Stimulated activated CD4-positive, alpha-beta T cell treated with anti-CD3 and anti-CD28 coated beads, TNF-alpha, amount 100 ng/mL, for 4 hours (primary cell): ENCODE measurements at regions not wholly inside any gene's neighbourhood (a gene's known extent, or its start where the extent isn't known, plus 50 kb on each side); places are given as distances from the start of the nearest gene placed in this dataset.

ENCODE experiments used
- DNase-seq, 3 experiments: peaks; one replicate each; pipeline ENCODE4 v3.0.0-alpha.2; 2020; ENCODE audit warnings: low read depth in 3 of 3

DNA sequence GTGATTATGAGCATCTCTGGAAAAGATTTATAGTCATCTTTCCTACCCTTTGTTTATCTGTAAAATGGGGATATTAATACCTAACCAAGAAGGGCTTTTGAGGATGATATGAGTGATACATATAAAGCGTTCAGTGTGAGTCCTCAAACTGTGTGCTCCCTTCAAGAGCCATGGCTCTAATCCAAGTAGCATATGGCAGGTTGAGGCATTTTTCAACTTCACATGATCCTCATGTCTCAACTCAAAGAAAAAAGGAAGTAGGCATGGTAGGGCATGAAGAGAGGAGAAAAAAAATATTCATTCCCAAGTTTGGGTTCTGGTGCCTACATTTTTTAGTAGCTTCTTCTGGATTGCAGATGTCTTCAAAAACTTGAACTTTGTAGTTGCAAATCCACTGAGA, 286.3 kb upstream of the ATP2B1 start:
- DNase-seq, result no peak

DNA sequence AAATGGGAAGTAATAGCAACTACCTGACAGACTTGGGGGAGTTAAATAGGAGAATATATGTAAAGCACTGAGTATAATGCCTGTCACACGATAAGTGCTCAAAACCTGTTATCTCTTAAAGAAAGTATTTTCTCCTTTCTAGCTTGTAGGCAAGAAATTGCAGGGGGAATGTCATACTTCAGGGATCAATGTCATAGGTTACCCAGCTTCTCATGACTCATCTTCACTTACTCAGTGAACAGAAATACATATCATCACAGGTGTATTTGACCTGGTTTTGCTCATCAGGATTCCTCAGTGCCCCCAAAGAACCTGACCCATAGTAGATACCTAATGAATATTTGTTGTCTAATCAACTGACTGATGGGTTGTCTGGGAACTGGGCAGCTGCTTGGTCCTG, 285.0 kb upstream of the ATP2B1 start:
- DNase-seq, result no peak

DNA sequence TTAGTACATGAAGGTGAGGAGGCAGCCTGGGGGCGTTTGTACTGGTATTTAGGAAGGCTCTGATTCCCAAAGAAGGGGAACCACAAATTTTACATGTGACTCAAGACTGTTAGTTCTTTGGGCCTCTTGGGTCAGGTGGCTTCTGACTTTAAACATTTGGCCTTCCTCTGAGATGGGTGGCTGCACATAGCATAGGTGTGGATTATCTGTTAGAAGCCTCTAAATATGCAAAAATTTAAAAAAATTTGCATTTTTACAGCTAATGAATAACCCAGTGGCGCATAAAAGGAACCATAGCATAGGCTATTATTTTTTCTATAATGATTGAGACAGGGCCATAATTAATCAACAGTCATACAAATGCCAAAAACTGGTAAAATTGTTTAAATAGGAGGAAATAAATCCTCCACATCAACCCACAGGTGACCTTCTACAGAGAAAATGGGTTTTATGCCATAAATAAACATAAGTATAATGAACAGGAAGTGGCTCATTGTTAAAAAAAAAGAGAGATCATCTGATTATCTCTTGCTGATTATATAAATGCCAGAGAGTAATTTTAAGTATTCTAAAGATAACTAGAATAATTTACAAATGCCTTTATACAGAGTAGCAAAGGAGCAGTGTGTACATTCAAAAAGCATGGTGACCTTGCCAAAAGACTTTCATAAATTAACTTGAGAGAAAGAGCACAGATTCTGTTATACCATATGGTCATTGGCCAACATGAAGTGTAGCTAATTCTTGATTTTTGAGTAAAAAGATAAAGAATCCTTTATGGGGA, 284.2 kb upstream of the ATP2B1 start:
- DNase-seq, result no peak

DNA sequence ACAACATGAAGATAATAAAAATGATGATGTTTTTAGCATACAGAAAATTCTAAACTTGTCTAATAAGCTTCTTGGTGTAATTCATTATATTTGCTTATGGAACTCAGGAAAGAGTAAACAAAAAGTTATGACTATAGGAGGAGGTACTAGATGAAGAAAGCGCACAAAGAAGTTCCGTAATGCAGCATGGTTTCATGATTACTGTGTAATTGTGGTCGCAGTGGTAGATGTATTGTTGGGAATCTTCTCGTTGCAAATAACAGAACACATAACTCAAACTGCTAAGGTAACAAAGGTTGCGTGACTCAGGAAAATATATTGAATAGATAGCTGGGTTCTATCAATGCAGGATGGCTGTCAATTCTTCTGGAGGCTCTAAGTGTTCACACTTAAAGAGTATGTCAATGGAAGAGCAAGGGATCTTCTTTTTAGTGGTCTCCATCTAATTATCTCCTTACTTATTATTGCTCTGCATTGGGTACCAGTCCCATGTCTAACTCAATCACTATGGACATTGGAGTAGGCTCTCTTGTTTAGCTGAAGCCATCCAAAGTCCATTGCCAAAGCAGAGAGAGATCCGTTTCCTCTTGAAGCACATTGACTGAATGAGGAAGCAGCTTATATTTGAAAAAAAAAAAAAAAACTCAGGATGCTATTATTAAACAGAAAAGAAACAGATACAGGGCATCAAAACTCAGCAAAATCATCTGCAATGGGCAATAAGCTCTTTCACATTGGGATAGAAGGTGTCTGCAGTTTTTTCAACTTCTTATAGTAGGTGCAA, 283.4 kb upstream of the ATP2B1 start:
- DNase-seq, result no peak

DNA sequence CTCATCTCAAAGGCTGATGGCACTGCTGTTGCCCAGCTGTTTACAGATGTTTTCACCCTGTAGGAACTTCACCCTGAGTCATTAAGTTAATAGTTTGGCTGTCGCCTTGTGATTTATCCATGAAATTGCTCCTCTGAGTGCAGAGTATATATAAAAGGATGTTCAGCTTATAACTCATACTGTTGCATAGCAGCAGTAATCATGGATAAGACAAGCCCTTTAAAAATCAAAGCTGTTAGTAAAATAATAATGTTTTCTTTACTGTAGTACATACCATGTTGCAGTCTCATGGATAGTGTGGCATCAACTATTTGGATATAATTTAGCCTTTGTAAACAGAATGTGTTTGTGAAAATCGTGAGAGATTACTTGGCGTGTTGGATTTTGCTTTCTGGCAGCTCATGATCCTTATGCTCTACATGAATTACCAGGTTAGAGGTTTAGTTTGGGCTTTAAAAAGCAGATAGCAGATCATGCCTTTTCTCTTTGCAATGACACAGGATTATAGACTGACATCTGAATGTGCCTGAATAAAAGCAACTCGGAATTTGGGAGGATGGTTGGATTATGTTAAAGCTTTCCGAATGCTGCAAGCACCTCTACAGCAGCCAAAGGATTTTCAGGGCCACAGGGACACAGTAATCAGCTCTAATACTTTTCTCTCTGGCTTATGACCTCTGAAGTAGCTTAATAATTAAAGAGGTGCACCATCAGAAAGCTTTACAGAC, 279.7 kb upstream of the ATP2B1 start:
- DNase-seq, result no peak

DNA sequence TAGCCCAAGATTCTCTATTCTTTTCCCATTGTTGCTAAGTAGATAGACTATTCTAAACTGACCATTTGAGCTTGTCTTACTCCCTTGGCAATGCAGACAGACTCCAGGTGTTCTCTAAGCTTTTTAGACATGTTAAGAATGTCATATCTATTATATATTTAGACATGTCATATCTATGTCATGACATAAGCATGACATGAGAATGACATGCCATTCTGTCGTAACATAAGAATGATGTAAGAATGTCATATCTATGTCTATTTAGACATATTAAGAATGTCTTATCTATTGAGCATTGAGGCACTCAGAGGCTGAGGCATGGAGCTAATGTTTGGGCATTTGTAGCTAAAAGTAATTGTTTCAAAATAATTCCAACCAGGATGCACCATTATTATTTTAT, 277.3 kb upstream of the ATP2B1 start:
- no peak for DNase-seq

DNA sequence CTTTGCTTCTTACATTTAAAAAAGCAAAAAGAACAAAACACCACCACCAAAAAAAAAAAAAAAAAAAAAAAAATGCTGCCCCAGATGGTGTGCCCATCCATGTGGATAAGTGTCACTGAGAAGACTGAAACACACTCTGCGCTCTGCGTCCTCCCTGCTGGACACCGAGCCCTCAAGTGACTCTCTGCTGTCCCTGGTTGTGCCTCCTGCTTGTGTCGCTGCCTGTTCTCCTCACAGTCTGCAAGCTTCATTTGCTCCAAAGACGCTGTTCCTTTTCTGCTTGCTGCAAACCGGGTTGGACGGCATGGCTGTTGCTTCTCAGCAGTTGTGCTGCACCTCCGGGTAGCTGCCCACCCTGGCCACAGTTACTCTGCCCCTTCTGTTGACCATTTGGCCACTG, 276.2 kb upstream of the ATP2B1 start:
- DNase-seq, result no peak

DNA sequence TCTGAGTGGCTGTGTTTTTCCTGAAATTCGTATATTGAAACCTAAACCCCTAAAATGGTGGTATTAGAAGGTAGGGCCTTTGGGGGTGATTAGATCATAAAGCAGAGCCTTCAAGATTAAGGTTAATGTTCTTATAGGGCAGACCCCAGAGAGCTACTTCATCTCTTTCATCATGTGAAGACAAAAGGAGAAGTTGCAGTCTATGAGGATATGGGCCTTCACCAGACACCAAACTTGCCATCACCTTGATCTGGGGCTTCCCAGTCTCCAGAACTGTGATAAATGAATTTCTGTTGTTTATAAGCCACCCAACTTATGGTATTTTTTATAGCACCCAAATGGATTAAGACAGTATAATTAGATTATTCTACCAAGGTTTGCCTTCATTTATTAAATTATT, 275.0 kb upstream of the ATP2B1 start:
- DNase-seq, result no peak

DNA sequence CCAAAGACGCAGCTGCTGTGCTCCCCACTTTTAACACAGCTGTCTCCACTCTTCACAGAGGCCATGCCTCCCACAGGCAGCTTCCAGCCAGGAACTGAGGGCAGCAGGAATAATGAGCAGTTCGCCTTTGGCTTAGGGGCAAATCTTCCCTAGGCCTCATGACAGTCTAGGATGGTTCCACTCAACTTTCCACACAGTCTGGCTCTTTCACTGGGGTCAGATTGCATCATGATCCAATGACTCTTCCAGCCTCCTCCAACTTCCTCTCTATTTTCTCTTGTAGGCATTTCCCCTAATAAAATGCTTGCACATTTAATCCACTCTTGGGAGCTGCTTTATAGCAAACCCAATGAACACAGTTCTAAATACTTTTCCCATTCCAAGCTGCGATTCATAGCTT, 271.6 kb upstream of the ATP2B1 start:
- no peak for DNase-seq

DNA sequence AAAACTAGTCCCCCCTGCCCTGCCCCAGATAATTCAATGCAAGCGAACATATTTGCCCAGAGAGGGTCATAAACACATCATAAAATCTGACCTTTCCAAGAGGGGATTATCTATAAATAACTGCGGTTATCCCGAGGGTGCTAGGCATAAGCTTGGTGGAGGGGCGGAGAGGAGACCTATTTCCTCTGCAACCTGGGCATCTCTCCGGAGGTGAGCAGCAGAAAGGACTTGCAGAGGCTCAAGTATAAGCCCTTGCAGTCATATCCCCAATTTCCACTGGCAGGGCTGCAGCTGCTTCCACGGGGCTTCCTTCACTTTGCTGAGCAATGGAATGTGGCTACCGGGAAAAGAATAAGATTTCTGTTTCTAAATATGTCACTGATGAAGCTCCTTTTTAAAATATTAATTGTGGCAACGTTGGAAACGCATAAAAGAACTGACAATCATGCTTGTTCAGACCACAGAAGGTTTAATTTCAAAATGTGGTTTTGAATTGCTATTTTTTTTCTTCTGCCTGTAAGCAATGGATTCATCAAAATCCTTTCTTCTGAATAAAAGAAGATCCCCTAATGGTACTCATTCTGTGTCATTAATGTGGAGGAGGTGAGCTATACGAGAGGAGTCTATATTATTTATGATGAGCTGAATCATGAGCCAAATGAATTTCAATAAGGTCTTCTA, 268.9 kb upstream of the ATP2B1 start:
- no peak for DNase-seq

DNA sequence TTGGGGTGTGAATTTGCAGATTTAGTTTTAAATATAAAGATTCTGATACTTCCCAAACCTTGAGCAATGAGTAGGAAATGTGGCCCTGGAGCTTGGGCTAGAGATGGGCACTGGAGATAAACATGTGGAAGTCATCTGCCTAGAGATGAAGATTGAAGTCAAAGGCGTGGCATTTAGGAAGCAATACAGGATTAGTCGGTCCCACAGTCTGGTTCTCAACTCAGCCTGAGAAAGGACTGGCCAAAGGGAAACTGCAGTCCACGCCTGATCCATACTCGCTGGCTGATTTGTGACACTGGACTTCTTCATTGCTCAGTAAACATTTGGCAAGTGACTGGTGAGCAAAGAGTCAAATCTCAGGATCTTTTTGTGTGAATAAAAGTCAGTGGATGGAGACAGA, 268.2 kb upstream of the ATP2B1 start:
- no peak for DNase-seq

DNA sequence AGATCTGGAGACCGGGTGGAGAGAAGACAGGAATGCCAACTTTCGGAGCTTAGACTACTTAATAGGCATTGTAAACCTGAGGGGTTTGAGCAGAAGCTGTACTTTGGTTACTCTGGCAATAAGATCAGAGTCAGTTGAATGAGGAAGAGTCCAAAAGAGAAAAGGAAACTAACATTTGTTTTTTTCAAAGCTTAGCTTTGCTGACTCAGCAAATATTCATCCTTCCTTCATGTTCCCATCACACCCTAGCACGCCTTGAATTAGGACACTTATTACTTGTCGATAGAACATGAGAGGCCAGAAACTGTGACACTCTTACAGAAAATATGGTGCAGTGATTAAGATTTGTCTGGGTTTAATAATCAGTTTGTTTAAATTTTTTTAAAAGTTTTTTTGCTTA, 266.9 kb upstream of the ATP2B1 start:
- DNase-seq, result no peak

DNA sequence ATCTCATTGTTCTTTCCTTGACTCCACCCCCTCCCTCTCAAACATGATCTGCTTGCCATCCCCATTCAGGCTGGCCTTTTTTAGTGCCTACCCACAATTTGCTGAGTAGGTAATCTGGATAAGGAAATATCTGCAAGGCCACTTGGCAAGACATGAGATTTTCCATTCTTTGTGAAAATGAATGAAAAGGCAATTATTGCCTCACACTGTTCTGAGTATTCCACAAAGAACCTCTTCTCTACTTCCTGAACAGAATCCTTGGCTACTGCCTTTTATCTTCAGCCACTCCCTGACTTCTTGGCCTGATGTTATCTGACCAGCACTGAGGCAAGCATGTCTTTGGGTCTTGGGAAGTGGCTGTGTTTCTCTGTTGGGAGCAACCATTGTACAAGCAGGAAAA, 263.2 kb upstream of the ATP2B1 start:
- DNase-seq, result no peak

DNA sequence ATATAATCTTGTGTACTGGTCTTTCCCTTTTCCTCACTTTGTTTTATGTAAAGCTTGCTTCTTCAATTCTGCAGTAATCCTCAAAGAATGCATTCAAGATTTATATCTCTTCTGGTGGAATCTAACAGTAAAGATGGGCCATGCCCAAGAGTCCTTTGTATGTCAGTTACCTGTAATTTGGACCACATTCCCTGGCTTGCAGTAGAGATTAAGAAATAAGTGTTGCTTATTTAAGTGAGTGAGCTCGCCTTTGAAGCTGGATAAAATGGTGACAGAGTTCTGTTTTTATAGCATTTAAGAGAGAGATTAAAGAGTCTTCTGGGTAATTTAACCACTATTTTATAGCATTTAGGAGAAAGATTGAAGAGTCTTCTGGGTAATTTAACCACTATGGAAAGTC, 262.1 kb upstream of the ATP2B1 start:
- DNase-seq, result no peak

DNA sequence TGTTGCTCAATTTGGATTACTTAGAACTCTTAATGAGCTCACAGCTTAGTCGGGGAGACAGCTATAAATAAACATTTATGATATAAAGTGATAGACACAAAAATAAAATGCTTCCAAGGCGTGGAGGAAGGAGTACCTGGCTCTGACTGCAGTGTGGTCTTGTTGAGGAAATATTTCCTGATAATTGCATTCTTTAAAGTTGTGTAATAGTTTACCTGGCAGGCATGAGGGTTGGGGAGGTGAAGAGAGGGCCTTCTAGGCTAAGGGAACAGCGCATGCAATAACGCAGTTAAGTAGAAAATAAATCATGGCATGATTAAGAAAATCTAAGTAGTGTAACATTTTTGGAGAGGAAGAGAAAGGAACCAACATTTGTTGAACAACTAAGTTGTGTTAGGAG, 260.5 kb upstream of the ATP2B1 start:
- DNase-seq, result no peak

DNA sequence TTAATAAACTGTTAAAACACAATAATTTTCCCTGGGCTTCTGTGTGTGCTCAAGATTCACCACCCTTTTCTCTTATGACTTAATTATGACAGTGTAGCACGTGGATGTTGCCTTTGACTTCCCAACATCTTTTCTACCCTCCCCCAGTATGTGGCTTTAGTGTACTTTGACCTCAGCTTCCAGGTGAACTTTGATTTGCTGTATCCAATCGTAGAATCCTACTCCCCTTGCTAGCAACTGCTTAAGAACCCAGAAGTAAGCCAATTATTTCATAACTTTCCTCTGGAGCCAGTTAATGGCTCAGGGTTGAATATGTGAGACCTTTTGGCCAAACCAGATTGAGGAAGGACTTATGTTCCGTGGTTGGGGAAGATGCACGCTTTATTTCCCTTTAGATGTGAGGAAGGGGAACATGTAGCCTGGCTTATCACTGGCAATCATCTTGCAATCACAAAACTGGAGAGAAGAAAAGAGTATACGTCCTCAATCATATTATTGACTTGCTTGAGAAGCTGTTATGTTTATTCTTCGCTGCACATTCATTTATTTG, 259.6 kb upstream of the ATP2B1 start:
- no peak for DNase-seq

DNA sequence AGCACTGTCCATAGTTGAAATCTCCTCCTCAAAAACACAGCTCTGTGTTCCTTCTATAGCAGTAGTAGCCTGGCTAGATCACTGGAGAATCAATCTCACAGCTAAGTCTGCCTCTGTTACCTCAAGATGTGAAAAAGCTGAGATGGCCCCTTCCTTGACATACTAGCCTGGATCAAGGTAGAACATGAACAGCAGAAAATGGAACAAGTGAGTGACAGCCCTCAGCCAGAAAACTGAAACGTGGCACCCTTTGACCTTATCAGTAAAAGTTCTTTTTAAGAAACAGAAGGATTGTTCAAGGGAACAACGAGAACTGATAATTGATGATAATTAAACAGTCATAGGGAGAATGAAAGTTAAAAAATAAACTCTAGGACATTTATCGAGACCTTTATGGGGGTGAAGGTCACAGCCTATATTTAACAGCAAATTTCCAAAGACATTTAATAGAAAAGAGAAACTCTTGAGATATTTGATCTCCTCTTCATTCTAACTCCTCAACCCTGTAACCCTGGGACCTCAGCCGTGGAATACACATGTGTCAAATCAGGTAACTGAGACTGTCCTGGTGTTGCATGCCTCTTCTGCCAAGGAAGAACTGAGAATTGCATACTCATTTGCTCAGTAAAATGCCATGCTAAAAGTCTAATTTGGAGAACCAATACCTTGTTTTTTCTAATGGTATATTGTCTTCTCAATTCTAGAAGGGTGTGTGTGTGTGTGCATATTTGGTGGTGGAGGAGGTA, 258.0 kb upstream of the ATP2B1 start:
- DNase-seq, result no peak

DNA sequence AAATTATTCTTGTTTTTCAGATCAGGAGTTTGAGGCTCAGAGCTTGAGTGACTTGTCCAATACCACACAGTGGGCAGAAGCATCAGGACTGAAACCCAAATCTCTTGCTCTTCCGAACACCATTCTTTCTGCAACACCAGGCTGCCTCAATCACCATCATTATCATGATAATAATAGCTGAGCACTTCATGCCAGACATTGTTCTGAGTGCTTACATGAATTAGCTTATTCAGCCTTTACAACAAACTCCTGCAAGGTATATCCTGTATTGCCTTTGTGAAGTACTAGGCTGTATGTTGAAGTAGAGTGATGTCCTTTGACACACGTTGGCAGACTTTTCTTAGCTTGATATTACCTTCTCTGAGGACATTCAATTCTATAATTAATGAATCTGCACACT, 257.4 kb upstream of the ATP2B1 start:
- no peak for DNase-seq

DNA sequence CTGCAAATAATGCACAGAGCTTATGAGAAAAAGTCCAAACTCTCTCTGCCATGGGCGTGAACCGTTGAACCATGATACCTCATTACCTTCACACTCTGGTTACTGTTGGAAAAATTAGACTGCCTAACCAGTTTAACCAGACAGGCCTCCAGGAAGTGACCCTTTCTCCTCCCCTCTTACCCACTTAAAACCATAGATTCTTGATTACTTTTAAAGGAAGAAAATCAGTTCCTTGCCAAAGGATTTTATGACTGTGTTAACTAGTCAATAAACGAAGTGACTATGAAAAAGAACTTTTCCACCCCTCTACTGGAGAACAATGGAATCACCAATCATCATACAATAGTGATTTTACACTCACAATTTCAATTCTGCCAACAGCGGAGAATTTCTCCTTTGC, 254.0 kb upstream of the ATP2B1 start:
- DNase-seq, result no peak

DNA sequence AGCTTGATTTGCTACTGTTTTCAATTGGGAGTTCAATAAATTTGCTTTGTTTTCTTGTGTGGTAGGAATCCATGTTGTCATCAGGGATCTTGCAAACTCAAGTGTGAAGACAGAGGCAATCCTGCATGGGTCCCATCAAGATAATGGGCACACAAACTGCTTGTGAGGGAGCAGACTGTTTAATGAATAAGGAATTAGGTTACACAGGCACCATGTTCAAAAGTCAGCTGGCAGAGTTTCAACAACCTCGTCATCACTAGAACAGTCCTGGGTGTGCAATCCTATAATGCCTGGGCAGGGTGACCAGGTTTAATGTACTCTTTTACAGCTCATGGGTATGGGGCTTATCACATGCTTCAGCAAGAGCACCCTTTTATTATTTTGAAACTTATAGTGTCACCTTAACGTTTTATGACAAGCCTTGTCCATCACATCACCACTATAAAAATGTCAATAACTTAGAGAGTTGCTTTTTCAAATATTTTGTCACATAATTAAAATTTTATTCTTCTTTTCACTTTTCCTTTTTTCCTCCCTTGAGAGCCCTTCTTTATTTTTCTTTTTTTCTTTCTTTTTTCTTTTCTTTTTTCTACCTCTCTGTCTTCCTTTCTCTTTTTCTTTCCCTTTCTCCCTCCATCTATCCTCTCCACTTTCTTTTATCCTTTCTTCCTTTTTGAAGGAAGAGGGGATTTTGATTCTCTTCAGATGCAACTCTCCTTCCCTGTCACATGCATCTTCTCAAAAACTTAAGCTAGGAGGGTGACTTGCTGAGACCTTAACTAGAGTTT, 252.2 kb upstream of the ATP2B1 start:
- no peak for DNase-seq
